ENCODE measurements at regions not wholly inside any gene's neighbourhood (a gene's known extent, or its start where the extent isn't known, plus 50 kb on each side); places are given as distances from the start of the nearest gene placed in this dataset.

GRCh38 chr2:238686223-238686622 lies 161.7 kb upstream of the TWIST2 start:
- no peak for DNase-seq (ENCODE audit: low read depth in 3 of 3)

DNA sequence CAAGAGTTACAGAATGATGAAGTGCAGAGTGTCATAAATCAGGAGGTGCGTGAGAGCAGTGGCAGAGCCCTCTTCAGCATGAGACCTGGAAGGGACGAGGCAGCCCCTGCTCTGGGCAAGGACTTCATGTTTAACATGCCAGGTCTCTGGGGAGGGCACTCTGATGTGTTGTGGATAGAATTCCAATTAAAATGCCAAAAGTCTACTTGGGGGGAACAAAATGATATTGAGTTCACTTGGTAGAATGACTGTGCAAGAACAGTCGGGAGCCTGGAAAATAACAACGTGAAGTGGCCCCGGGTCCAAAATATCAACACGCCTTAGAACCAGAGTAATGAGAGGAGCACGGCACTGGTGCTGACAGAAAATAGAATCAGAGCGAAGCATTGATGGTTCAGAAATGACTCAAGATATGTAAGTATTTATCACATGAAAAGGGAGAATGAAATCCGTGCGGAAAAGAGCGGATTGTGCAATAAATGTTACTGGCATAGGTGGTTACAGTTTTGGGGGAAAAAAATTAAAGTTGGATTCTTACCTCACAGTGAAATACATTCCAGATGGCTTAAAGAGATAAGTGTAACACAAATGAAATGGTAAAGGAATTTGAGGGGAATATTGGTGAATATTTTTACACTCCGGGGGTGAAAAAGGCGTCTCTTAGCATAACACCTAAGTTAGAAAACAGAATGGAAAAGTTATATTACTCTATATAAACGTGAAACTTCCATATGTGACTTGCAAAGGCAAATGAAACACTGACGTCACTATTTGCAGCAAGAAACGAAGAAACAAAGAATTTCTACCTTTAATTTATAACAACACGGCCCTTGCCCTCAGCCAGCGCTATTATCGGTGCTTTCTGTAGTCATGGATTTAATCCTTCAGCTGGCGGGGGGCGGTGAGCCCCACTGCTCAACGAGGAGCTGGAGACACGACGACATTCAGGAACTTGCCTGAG lies 159.4 kb upstream of the TWIST2 start:
- DNase-seq (ENCODE audit: low read depth in 3 of 3), result no peak

DNA sequence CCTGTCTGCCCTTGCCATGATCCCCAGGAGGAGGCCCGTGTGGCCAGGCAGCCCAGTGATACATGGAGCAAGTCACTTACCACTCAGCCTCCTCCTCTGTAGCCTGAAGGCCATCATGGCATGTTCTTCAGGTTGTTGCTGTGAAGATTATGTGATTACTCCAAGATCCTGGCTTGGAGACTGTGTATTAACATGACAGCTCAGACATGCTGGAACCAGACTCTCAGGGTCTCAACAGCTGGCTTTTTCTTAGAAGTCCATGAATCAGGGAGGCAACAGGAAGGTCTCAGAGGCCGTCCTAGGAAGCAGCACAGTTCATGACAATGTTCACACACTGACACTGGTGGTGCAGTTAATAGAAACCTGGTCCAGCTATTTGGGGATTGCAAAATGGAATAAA lies 158.6 kb upstream of the TWIST2 start:
- no peak for DNase-seq (ENCODE audit: low read depth in 3 of 3)

DNA sequence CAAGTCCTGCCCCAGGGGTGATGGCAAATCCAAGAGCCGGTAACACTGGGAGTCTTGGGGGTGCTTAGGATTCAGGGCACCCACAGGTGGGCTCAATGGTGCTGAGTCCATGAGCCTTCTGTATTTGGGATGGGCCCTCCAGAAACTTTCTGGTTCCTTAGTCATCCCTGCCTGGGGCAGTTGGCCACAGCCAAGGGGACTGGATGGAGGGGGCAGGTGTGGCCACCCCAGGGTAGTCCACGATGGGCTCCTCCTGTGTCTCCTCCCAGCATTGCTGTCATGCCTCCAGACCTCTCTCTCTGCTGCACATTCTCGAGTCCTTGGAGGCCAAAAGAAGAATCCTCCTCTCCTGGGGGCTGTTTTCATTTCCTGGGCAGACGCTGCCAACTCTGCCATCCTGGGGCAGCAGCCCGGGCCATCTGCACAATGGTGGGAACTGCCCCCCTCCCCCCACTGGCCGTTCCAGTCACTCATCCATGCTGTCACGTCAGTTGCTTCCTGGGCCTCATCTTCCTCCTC lies 158.0 kb upstream of the TWIST2 start:
- no peak for DNase-seq (ENCODE audit: low read depth in 3 of 3)

DNA sequence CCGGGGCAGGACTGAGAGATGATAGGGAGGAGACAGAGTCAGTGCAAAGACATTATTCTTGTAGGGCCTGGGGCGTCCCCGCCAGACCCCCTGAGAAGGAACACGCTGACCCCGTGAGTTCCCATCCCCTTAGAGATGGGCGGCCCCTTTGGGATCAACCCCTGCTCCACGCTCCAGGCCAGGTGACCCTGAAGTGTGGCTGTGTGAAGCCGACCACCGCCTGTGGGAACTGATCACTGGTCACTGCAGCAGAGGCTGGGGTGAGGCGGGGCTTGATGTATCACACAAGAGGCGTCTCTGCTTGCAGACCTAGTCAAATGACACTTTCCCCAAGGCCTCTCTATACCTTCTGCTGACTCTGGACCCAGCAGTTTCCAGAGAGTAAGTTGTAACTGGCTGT lies 157.4 kb upstream of the TWIST2 start:
- DNase-seq (ENCODE audit: low read depth in 3 of 3), result no peak

GRCh38 chr2:238691596-238692491 lies 156.0 kb upstream of the TWIST2 start:
- no peak for DNase-seq (ENCODE audit: low read depth in 3 of 3)

DNA sequence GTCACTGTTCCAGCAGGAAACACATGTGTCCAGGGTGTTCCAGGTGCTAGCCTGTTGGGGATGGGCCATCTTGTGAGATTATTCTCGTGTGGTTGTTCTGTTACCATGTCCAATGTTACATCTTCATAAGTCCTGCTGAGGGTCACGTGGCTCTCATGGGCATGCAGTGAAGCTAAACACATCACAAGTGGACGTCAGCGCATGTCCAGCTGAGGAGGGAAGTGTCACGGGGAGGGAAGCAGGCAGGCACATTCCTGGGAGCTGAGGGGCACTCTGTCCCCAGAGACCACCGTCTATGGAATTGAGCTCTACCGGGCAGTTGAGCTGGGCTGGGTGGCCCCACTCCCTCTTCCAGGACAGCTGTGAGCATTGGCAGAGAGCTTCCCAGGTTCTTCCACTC lies 155.3 kb upstream of the TWIST2 start:
- DNase-seq (ENCODE audit: low read depth in 3 of 3), result no peak

DNA sequence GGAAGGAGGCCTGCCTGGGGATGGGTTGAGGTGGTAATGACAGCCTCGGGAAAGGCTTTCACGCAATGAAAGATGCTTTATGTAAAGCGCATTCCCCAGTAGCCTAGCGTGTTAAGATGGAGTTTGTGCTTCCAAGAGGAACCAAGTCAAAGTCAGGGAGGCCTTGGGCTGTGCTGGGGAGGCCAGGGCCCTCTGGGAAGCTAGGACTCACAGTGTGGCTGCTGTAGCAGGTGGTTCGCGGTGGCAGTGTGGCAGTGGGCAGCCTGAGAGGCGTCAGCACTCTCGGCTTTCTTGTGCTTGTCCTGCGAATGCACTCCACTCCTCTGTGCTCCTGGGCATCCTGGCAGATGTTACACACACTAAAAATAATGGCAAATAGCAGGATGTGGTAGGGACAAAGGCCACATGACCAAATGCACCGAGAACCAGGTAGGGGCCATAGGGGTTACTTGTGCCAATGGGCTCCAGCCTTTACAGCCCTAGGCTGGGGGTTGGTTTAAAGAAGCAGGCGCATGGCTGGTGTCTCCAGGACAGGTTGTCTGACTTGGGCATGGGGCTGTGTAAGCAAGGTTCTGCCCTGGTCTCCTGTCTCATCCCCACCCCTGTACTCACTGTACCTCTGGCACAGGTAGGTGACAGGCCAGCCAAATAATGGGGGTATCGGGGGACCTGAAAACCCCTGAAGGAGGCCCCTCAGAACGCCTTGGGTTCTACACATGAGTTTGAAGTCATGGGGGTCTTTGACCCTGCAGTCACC lies 154.4 kb upstream of the TWIST2 start:
- no peak for DNase-seq (ENCODE audit: low read depth in 3 of 3)

DNA sequence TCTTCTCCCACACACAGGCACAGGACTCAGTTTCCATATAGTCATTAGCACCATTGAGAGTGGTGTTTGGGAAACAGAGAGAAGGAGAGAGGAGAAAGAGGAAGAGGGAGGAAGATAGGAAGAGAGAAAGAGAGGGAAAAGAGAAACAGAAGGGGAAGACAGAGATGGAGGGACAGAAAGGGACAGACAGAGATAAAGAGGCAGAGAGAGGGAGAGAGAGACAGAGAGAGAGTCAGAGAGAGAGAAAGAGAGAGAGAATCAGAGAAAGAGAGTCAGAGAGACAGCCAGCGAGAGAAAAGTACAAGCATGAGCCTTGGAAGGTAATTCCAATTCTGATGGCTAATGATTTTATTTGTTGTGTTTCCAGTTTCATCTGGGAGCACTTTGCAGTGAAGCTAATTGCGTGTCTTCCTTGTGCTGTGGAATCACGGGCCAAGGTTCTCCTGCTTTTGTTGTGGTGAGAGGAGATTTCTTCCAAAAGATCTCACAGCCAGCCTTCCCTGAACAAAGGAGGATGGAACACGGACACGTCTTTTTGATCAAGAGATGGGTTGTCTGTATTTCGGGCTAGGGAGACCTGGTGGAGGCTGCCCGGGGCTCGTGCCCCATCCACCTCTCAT lies 153.6 kb upstream of the TWIST2 start:
- no peak for DNase-seq (ENCODE audit: low read depth in 3 of 3)

DNA sequence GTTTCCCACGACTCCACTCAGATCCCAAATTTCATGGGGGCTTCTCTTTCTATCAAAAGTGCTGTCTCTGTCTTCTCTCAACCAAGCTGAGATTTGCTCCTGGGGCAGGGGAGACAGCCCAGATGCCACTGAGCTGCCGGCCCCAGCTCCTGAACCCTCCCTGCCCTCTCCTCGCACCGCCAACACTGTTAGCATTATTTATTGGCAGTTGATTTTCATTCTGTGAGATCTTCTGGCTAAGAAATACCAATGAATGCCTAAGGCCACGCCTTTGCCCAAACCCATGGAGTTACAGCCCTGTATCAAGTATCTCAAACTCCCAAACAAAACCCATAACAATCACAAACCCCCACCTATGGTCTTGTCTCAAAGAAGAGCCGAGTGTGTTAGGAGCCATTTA lies 153.0 kb upstream of the TWIST2 start:
- no peak for DNase-seq (ENCODE audit: low read depth in 3 of 3)

- DNase-seq (ENCODE audit: low read depth in 3 of 3), result no peak
These were observed 152.3 kb upstream of the TWIST2 start for GRCh38 chr2:238695538-238695937.

DNA sequence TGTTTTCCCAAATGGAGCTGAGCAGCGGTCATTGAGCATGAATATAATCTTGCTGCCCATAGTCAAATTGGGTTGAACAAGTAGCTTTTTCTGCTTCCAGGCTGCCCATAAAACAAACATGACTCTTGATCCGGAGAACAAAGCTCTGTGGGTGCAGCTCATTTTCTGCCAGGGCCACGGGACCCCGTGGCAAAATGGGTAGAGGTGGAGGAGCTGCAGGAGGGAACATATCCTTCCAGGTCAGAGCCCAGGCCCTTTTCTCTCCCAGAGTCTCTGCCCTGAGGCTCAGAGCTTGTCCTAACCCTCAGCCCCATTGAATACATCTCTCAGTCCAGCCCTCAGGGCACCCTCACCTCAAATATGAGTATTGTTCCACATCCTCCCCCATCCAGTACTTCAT lies 151.6 kb upstream of the TWIST2 start:
- no peak for DNase-seq (ENCODE audit: low read depth in 3 of 3)

- DNase-seq (ENCODE audit: low read depth in 3 of 3), result no peak
These were observed 151.1 kb upstream of the TWIST2 start for GRCh38 chr2:238696786-238697185.

DNA sequence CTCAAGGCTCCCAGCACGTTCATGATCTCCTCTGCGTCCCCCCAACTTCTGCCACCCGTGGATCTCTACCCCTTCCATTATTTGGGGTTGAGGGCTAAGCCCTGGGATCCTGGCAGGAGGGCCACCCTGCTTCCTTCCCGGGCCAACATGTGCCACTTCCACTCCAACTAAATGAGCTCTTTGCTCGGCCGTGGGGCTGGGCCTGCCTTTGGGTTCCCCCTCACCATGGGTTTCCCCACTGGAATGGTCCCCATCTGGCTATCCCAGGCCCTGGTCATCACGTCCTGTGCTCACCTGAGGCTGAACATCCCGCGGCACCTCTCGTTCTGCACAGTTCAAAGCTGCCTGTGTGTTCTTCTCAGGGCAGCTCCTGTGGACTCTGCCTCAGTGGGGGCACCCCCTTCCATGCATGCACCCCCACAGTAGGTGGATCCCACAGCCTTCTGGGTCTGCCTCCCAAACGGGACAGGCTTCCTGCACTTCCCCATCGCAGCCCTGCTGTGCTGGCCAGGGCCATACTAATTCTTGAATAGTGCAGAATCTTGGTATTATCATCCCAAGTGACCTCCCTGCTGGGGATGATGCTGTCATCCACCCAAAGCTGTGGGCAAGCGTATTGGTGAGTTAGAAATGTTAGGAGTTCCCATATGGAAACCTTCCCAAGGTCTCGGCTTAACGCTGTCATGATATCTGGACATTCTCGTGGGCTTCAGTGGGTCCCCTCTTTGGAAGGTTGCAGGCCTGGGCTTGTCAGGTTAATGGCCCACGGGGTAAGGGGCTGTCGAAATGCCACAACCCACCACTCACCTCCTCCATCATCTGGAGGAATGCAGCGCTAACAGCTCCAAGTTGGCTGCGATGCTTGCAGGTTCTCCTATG lies 150.5 kb upstream of the TWIST2 start:
- no peak for DNase-seq (ENCODE audit: low read depth in 3 of 3)

DNA sequence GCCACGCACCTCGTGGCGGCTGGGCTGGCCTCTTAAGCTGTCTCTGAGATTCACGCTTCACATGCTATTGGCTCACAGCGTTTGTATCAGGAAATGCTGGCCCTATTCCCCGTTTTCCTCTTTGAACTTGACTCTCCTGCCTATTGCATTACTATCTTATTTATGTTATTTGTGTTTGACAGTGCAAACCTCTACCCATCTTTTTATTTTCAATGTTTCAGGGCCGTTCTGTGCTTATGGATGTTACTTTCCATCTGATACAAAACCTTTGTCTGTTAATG lies 149.9 kb upstream of the TWIST2 start:
- DNase-seq (ENCODE audit: low read depth in 3 of 3), result no peak

- DNase-seq (ENCODE audit: low read depth in 3 of 3), result no peak
These were observed 149.2 kb upstream of the TWIST2 start for GRCh38 chr2:238698451-238699306.

GRCh38 chr2:238699307-238700116 lies 148.4 kb upstream of the TWIST2 start:
- no peak for DNase-seq (ENCODE audit: low read depth in 3 of 3)

GRCh38 chr2:238700117-238700457 lies 147.8 kb upstream of the TWIST2 start:
- DNase-seq (ENCODE audit: low read depth in 3 of 3), result no peak
